ENCODE measurements at regions not wholly inside any gene's neighbourhood (a gene's known extent, or its start where the extent isn't known, plus 50 kb on each side); places are given as distances from the start of the nearest gene placed in this dataset.
A peak's percentile ranks its signal among the peaks of the same experiment; 100 is the strongest.

DNA sequence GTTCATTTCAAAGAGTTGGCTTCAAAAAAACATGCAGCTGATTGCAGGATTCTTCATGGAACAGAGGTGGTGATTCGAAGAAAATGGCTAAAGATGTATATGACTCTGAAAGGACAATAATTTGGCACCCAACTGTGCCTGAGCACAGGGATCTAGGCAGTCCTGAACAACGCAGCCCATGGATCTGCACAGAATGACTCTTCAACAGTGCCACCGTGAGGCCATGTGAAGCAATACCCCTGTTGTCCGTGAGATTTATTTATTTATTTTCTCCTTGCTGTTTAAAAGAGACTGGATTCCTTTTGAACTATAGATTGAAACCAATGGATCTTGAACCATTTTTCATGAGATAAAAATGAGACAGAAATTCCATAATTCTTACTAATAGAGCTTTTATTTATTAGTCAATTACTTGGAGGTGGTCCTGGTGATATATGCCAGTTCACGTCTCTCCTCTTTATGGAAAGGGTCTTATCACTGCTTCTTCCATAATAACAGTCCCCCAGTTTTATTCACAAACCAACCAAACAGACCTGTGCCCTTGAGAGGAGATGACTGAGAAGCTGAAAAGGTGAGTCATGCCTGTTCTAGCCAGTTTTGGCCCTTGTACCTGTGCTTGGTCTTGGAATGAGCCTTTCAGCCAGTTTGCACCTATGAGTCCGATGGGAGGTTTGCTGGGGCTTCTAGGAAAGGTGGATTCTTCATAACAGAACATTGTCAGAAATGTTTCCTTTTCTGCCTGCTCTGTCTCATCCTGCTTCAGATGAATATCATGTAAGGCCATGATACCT, 1598.3 kb downstream of the AACS start:
- TF ChIP-seq, protein P1, sequence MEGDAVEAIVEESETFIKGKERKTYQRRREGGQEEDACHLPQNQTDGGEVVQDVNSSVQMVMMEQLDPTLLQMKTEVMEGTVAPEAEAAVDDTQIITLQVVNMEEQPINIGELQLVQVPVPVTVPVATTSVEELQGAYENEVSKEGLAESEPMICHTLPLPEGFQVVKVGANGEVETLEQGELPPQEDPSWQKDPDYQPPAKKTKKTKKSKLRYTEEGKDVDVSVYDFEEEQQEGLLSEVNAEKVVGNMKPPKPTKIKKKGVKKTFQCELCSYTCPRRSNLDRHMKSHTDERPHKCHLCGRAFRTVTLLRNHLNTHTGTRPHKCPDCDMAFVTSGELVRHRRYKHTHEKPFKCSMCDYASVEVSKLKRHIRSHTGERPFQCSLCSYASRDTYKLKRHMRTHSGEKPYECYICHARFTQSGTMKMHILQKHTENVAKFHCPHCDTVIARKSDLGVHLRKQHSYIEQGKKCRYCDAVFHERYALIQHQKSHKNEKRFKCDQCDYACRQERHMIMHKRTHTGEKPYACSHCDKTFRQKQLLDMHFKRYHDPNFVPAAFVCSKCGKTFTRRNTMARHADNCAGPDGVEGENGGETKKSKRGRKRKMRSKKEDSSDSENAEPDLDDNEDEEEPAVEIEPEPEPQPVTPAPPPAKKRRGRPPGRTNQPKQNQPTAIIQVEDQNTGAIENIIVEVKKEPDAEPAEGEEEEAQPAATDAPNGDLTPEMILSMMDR (IDR thresholded peaks at IDR 0.05; ENCODE audit: low read length, missing control alignments), result peak; percentile 27
- DNase-seq (ENCODE audit: low read depth), result peak; percentile 49
- no peak overlapping the region for H3K4me3 ChIP-seq (replicated peaks; ENCODE audit: low read depth, low read length)

DNA sequence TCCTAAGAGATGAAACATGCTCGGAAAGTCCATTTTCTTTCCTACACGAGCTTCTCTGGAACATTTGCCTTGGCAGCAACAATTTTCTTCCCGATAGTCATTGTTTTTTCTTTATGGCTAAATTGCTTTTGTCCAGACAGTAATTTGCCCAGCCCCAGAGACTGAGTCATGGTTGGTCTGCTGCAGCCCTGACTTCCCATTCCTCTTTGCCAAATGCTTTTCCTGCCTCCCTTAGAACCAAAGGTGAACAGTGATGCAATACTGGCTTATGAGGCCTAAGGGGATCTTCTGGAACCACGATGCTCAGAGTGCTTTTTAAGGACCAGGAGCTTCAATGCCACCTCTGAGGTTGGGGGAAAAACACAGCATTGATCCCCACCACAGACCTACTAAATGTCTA, 1599.6 kb upstream of the TMEM132C start:
- no peak overlapping the region for H3K4me3 ChIP-seq (replicated peaks; ENCODE audit: low read depth, low read length)
- TF ChIP-seq, protein P1 (IDR thresholded peaks at IDR 0.05; ENCODE audit: low read length, missing control alignments), result no peak
- DNase-seq (ENCODE audit: low read depth), result peak; percentile 91

DNA sequence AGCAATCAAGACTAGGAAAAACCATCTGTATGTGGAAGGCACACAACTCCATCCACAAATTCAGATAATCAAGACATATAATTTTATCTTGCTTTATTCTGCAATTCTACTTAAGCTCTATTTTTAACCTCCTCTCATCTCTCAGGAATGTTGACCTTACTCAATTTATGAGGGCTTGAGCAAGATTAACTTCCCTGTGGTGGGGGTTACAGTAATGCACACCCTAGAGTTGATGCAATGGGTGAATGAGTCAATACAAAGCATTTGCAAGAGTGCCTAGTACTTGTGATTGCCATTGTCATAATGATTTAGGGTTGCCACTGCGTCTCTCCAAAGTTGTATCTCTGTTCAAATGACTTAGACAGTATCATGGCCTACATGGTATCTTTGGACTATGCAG, 1598.4 kb upstream of the TMEM132C start:
- peak; percentile 95 for DNase-seq (ENCODE audit: low read depth)
- no peak overlapping the region for H3K4me3 ChIP-seq (replicated peaks; ENCODE audit: low read depth, low read length)
- TF ChIP-seq, protein P1 (IDR thresholded peaks at IDR 0.05; ENCODE audit: low read length, missing control alignments), result no peak

DNA sequence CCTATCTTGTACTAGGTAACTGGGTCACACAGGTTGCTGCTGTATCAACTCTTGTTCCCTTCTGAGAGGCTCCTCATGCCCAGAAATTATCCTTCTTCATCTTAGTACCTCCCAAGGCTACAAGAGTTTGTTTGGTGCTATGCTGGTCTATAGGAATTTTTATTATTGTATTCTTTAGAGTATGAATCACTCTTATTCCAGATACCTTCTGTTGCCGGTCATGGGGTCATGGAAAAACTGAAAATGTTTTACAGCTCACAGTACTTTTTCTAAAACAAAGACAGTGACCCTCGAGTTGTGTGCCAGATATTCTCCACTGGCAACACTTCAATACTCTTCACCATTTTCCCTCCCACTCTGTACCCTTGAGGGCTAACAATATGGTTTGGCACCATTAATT, 1598.0 kb upstream of the TMEM132C start:
- TF ChIP-seq, protein P1 (IDR thresholded peaks at IDR 0.05; ENCODE audit: low read length, missing control alignments), result no peak
- DNase-seq (ENCODE audit: low read depth), result peak; percentile 69
- no peak overlapping the region for H3K4me3 ChIP-seq (replicated peaks; ENCODE audit: low read depth, low read length)

DNA sequence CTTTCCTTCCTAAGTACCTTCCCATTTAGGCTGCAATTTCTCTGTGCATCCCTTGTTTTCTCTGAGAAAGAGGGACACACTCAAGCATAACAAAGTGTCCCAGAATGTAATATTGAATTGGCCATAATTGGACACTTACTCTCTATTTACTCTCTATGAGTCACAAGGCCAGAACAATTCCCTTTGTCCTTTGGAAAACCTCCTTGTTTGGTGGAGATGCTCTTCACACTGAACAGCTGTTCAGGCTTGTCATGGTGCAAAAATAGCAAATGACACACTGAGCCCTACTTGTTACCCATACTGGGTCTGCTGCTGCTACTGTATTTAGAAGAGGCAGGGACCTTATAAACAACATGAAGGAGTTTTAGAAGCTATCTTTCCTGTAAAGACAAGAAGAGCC, 1590.5 kb upstream of the TMEM132C start:
- DNase-seq (ENCODE audit: low read depth), result peak; percentile 42
- TF ChIP-seq, protein P1 (IDR thresholded peaks at IDR 0.05; ENCODE audit: low read length, missing control alignments), result no peak

DNA sequence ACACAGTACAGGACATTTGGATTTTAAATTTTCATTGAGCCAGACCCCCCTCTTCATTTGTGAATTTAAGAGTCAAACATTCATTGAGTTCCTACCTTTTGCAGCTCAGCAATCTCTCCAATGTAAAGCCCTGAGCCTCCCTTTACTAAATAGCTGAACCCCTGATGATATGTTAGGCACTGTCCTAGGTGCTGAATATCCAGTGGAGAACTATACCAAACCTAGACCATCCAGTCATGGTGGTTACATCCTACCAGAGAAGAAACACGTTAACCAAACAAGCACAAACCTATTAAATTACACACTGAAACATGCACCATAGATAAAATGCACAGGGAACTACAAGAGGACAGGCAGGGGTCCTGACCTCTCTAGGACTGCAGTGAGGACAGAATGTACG, 1585.3 kb upstream of the TMEM132C start:
- TF ChIP-seq, protein P1 (IDR thresholded peaks at IDR 0.05; ENCODE audit: low read length, missing control alignments), result no peak
- DNase-seq (ENCODE audit: low read depth), result peak; percentile 28
- H3K4me3 ChIP-seq (replicated peaks; ENCODE audit: low read depth, low read length), result no peak overlapping the region

More for the DNA sequence above, 1590.5 kb upstream of the TMEM132C start:
- no peak overlapping the region for H3K4me3 ChIP-seq (replicated peaks; ENCODE audit: low read depth, low read length)

DNA sequence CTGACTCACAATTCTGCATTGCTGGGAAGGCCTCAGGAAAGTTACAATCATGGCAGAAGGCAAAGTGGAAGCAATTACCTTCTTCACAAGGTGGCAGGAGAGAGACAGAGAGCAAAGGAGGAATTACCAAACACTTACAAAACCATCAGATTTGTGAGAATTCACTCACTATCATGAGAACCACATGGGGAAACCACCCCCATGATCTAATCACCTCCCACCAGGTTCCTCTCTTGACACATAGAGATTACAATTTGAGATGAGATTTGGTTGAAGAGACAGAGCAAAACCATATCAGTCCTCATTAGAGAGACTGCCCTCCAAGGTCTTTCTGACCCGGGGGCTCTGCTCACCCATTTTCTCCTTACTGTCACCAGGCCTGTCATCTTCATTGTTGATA, 1582.3 kb upstream of the TMEM132C start:
- TF ChIP-seq, protein P1 (IDR thresholded peaks at IDR 0.05; ENCODE audit: low read length, missing control alignments), result no peak
- H3K4me3 ChIP-seq (replicated peaks; ENCODE audit: low read depth, low read length), result no peak overlapping the region
- DNase-seq (ENCODE audit: low read depth), result no peak

Data from fibroblast of pulmonary artery (primary cell).